KMS-11 (cell line): ENCODE measurements at regions not wholly inside any gene's neighbourhood (a gene's known extent, or its start where the extent isn't known, plus 50 kb on each side); places are given as distances from the start of the nearest gene placed in this dataset.

Experiments
- H2AFZ ChIP-seq: fragments of 200-600 bp; sonication (generic); 2 replicates; pipeline ENCODE4 v1.6.1; 2016; ENCODE audit warnings: antibody characterized with exemption, mixed run types, low read depth
- H3K27ac ChIP-seq: fragments of 200-600 bp; sonication (generic); 2 replicates; pipeline ENCODE4 v1.6.1; 2016; ENCODE audit warnings: mild to moderate bottlenecking, mixed run types
- H3K27me3 ChIP-seq: fragments of 200-600 bp; sonication (generic); 2 replicates; pipeline ENCODE4 v1.6.1; 2017; ENCODE audit warnings: mild to moderate bottlenecking, low read depth, mixed run types, moderate library complexity; ENCODE audit not compliant: insufficient read depth
- H3K36me3 ChIP-seq: fragments of 200-600 bp; sonication (generic); 2 replicates; pipeline ENCODE4 v1.6.1; 2017; ENCODE audit warnings: mild to moderate bottlenecking, mixed run types; ENCODE audit not compliant: insufficient read depth
- H3K4me1 ChIP-seq: fragments of 200-600 bp; sonication (generic); 2 replicates; pipeline ENCODE4 v1.6.1; 2016; ENCODE audit warnings: mild to moderate bottlenecking, low read depth, mixed run types; ENCODE audit not compliant: poor library complexity, severe bottlenecking
- H3K4me2 ChIP-seq: fragments of 200-600 bp; sonication (generic); 2 replicates; pipeline ENCODE4 v1.7.0; 2016; ENCODE audit warnings: mild to moderate bottlenecking, mixed run types
- H3K4me3 ChIP-seq: fragments of 200-600 bp; sonication (generic); IDR thresholded peaks from 2 replicates; pipeline ENCODE4 v1.6.1; 2017; ENCODE audit warnings: low read depth, low read length, mixed read lengths; ENCODE audit not compliant: insufficient read depth
- H3K79me2 ChIP-seq: fragments of 200-600 bp; sonication (generic); 2 replicates; pipeline ENCODE4 v1.6.1; 2016; ENCODE audit warnings: low read depth, mixed run types; ENCODE audit not compliant: insufficient read depth
- H3K9ac ChIP-seq: fragments of 200-600 bp; sonication (generic); 2 replicates; pipeline ENCODE4 v1.6.1; 2016; ENCODE audit warnings: mild to moderate bottlenecking, mixed run types
- H4K20me1 ChIP-seq: fragments of 200-600 bp; sonication (generic); 2 replicates; pipeline ENCODE4 v1.6.1; 2016; ENCODE audit warnings: mild to moderate bottlenecking, mixed run types; ENCODE audit not compliant: insufficient read depth
- TF ChIP-seq, protein P1 (sequence below): fragments of 200-600 bp; sonication (generic); conservative IDR thresholded peaks from 2 replicates; pipeline ENCODE4 v1.6.1; 2017; ENCODE audit warnings: low read depth, mild to moderate bottlenecking, antibody characterized with exemption, low read length, moderate library complexity, mixed read lengths

DNA sequence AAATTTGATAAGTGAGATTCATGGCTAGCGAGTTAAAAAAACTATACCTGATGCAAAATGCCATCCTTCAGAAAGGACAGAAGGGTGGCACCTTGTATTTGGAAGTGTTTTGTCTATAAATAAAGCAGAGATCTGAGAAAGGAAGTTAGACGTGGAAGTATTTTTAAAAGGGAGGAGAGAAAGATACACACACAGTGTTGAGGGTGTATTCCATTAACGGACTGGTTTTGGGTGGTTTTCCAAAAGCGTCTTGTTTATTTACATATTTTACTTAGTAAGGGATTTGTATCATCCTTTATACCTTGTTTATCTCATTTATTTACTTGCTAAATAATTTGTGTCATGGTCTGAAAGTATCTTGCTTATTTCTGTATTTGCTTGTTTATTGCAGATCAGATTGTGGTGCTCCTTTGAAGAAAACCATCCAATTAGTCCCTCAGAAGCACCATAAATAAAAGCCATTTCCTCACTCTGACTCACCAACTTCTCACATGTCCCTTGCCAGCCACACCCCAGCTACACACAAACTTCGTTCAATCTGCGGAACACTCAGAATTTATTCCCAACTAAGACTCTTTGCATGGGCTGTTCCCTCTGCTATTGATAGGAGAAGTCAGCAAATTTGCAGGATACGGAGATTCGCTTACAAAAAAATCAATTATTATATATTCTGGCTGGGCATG lies 90.8 kb downstream of the FAM124B start:
- Histone ChIP-seq H3K9ac (no peak overlapping the region), H3K79me2 (no peaks in the 10 kb centered on the region), H3K27ac (no peak overlapping the region), H3K4me1 (peaks cover 18% of the 10 kb centered on the region), H3K27me3 (no peaks in the 10 kb centered on the region), H3K4me2 (no peak overlapping the region), H3K4me3 (no peak overlapping the region), H3K36me3 (no peaks in the 10 kb centered on the region), H4K20me1 (no peaks in the 10 kb centered on the region), H2AFZ (no peak overlapping the region)
- TF ChIP-seq, protein P1, sequence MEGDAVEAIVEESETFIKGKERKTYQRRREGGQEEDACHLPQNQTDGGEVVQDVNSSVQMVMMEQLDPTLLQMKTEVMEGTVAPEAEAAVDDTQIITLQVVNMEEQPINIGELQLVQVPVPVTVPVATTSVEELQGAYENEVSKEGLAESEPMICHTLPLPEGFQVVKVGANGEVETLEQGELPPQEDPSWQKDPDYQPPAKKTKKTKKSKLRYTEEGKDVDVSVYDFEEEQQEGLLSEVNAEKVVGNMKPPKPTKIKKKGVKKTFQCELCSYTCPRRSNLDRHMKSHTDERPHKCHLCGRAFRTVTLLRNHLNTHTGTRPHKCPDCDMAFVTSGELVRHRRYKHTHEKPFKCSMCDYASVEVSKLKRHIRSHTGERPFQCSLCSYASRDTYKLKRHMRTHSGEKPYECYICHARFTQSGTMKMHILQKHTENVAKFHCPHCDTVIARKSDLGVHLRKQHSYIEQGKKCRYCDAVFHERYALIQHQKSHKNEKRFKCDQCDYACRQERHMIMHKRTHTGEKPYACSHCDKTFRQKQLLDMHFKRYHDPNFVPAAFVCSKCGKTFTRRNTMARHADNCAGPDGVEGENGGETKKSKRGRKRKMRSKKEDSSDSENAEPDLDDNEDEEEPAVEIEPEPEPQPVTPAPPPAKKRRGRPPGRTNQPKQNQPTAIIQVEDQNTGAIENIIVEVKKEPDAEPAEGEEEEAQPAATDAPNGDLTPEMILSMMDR: no peak

DNA sequence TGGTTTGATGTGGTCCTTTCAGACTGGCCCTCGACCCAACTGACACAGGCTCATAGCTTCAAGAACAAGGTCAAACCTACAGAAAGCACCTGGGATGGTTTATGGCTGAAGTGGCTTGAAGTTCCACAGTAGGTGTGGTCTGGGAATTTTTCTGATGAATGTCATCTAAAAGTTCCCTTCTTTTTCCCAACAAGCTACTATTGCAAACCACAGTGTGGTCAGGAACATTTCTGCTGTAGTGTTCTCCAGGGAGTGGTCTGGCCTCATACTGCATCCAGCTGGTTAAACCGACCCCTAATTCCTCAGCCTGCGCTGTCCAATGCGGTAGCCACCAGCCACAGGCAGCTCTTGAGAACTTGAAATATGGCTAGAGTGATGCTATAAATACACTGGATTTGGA lies 92.7 kb downstream of the FAM124B start:
- TF ChIP-seq, protein P1: no peak
- H3K4me1 ChIP-seq: peaks cover 18% of the 10 kb centered on the region
- H3K36me3 ChIP-seq: no peaks in the 10 kb centered on the region
- H3K27me3 ChIP-seq: no peaks in the 10 kb centered on the region
- no peaks in the 10 kb centered on the region for H3K79me2 ChIP-seq
- no peak overlapping the region for H3K4me2 ChIP-seq
- no peak overlapping the region for H3K27ac ChIP-seq
- H2AFZ ChIP-seq: no peak overlapping the region
- H3K4me3 ChIP-seq: no peak overlapping the region
- H4K20me1 ChIP-seq: no peaks in the 10 kb centered on the region
- no peak overlapping the region for H3K9ac ChIP-seq

DNA sequence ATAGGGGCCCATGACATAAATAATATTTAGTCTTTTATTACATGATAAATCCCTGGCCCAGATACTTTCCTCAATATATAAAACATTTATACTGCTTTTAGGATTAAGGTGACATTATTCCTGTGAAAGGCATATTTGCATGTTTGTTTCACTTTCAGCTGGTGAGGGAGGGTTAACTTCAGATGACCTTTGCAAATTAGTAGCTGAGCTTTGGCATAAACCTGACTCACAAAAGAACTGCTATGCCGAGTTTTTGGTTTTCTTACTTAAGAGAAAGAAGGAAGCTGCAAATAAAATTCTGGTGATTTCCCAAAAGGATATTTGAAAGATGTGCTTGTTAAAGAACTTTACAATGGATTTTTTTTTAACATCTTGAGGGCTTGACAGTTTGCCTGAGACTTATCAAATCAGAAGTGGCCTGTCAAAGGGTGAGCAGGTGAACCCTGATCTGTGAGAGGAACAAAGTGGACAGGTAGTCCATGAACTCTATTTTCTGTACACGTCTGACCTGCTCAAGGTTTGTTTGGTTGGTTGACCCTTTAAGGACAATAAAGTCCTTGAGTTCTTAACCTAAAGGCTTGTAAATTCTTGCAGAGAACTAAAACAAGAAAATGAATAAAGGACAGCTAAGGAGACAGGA lies 93.5 kb downstream of the FAM124B start:
- no peak overlapping the region for H3K4me3 ChIP-seq
- H3K79me2 ChIP-seq: no peaks in the 10 kb centered on the region
- H3K36me3 ChIP-seq: no peaks in the 10 kb centered on the region
- H4K20me1 ChIP-seq: no peaks in the 10 kb centered on the region
- no peak overlapping the region for H3K27ac ChIP-seq
- peaks cover 18% of the 10 kb centered on the region for H3K4me1 ChIP-seq
- H3K9ac ChIP-seq: no peak overlapping the region
- TF ChIP-seq, protein P1: no peak
- no peak overlapping the region for H2AFZ ChIP-seq
- peak overlapping the region; percentile 29; the same call in 1 of the 2 replicates for H3K4me2 ChIP-seq
- H3K27me3 ChIP-seq: no peaks in the 10 kb centered on the region

DNA sequence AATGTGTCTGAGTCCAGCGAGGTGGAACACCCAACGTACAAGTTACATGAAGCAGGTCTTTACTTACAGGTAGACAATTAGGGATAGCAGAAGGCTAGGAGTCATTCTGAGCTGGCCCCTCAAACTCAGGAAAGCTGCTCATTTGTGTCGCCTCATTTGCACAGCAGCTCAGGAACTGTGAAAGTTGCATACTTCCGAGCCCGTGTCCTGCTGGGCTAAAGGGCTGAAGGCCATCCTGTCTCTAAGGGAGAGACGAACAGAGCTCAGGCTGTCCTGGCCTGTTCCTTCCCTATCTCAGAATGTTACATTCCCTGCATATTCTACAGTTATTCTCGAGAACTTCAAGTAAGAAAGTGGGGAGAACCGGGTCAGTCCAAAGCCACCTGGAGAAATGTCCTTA lies 99.0 kb downstream of the FAM124B start:
- Histone ChIP-seq H3K9ac (no peak overlapping the region), H3K4me1 (peaks cover 5% of the 10 kb centered on the region), H3K79me2 (no peaks in the 10 kb centered on the region), H3K27me3 (no peaks in the 10 kb centered on the region), H3K4me2 (no peak overlapping the region), H3K4me3 (no peak overlapping the region), H4K20me1 (no peaks in the 10 kb centered on the region), H3K27ac (no peak overlapping the region), H2AFZ (no peak overlapping the region), H3K36me3 (no peaks in the 10 kb centered on the region)
- TF ChIP-seq, protein P1: no peak
